ENCODE measurements at regions not wholly inside any gene's neighbourhood (a gene's known extent, or its start where the extent isn't known, plus 50 kb on each side); places are given as distances from the start of the nearest gene placed in this dataset.

DNA sequence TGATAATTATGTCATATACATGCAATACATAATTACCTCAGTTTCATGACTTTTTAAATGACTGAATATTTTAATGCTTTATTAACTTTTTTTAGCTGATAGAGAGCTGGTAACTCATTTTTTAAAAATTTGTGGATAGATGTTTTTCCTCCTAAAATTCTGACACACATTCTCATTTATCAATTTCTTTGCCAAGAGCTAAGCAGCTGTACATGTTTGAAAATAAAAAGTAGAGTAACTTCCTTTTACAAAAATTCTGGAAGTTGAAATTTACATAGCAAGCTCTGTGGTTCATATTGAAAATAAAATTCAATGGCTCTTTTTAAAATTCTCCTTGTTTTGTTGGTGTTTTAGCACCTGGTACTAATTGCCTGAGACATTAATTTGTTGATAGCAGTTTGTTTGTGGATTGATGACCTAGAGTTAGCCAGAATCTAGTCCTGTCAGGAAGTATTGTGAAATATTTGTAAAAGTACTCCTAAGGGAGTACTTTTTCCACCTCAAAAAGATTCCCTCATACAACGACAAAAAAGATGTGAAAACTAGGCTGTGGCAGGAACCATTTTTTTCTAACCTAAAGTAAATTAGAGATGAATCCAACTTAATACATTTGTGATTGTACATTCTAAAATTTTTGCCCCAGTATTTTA is 621.8 kb downstream of the BCKDHB start:
- TF ChIP-seq CTCF (IDR thresholded peaks at IDR 0.05; ENCODE audit: low read depth, low read length, poor library complexity, severe bottlenecking) (no peak), EZH2phosphoT487 (IDR thresholded peaks at IDR 0.05; ENCODE audit: borderline replicate concordance, low read length) (no peak)

Measured in DOHH2 (cell line).